ENCODE measurements at regions not wholly inside any gene's neighbourhood (a gene's known extent, or its start where the extent isn't known, plus 50 kb on each side); places are given as distances from the start of the nearest gene placed in this dataset.

- TF ChIP-seq, protein P1, sequence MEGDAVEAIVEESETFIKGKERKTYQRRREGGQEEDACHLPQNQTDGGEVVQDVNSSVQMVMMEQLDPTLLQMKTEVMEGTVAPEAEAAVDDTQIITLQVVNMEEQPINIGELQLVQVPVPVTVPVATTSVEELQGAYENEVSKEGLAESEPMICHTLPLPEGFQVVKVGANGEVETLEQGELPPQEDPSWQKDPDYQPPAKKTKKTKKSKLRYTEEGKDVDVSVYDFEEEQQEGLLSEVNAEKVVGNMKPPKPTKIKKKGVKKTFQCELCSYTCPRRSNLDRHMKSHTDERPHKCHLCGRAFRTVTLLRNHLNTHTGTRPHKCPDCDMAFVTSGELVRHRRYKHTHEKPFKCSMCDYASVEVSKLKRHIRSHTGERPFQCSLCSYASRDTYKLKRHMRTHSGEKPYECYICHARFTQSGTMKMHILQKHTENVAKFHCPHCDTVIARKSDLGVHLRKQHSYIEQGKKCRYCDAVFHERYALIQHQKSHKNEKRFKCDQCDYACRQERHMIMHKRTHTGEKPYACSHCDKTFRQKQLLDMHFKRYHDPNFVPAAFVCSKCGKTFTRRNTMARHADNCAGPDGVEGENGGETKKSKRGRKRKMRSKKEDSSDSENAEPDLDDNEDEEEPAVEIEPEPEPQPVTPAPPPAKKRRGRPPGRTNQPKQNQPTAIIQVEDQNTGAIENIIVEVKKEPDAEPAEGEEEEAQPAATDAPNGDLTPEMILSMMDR (conservative IDR thresholded peaks at IDR 0.05 in 1 of 2, IDR thresholded peaks at IDR 0.05 in 1 of 2; ENCODE audit: low read depth in 1 of 2, low read length in 2 of 2): no peak
- no peak for TF ChIP-seq EZH2 (IDR thresholded peaks at IDR 0.05; ENCODE audit: low read length, missing control alignments)
These were observed 91.0 kb downstream of the SCG2 start for GRCh38 chr2:223511168-223511567.

Measured in fibroblast of lung (primary cell).